Sigmoid colon (tissue), 4 donors: ENCODE measurements at regions not wholly inside any gene's neighbourhood (a gene's known extent, or its start where the extent isn't known, plus 50 kb on each side); places are given as distances from the start of the nearest gene placed in this dataset.

Experiments used
- EP300 ChIP-seq, 4 donors: sonication (generic); formaldehyde crosslinking; IDR thresholded peaks; one replicate each; pipeline ENCODE4 v1.6.1; 2017; ENCODE audit warnings: antibody characterized with exemption in 4 of 4
- POLR2A ChIP-seq, 2 donors: fragments of 450-650 bp; IDR thresholded peaks; one replicate each; pipeline ENCODE4 v1.6.1; 2016; ENCODE audit warnings: antibody characterized with exemption in 2 of 2, mild to moderate bottlenecking in 2 of 2, moderate library complexity in 2 of 2
- POLR2AphosphoS5 ChIP-seq, 4 donors: sonication (generic); formaldehyde crosslinking; IDR thresholded peaks; one replicate each; pipeline ENCODE4 v1.6.1; 2017; ENCODE audit warnings: antibody characterized with exemption in 4 of 4
- TF ChIP-seq, protein P1 (sequence below), 4 experiments: fragments of 450-650 bp in 3 of 4; fragments of 200-600 bp in 1 of 4; IDR thresholded peaks; one replicate each; pipeline ENCODE4 v1.5.1; 2016 to 2019; ENCODE audit warnings: antibody characterized with exemption in 4 of 4, mild to moderate bottlenecking in 3 of 4, moderate library complexity in 2 of 4

GRCh38 chr16:76729525-76729924 is 452.3 kb downstream of the CNTNAP4 start:
- TF ChIP-seq, protein P1, sequence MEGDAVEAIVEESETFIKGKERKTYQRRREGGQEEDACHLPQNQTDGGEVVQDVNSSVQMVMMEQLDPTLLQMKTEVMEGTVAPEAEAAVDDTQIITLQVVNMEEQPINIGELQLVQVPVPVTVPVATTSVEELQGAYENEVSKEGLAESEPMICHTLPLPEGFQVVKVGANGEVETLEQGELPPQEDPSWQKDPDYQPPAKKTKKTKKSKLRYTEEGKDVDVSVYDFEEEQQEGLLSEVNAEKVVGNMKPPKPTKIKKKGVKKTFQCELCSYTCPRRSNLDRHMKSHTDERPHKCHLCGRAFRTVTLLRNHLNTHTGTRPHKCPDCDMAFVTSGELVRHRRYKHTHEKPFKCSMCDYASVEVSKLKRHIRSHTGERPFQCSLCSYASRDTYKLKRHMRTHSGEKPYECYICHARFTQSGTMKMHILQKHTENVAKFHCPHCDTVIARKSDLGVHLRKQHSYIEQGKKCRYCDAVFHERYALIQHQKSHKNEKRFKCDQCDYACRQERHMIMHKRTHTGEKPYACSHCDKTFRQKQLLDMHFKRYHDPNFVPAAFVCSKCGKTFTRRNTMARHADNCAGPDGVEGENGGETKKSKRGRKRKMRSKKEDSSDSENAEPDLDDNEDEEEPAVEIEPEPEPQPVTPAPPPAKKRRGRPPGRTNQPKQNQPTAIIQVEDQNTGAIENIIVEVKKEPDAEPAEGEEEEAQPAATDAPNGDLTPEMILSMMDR (IDR thresholded peaks at IDR 0.05), result no peak
- TF ChIP-seq POLR2AphosphoS5 (IDR thresholded peaks at IDR 0.05) (no peak), POLR2A (IDR thresholded peaks at IDR 0.05) (no peak), EP300 (IDR thresholded peaks at IDR 0.05) (no peak)
